SKM-1 treated with dmso at 0.1 percent for 144 hours (cell line): ENCODE measurements at regions not wholly inside any gene's neighbourhood (a gene's known extent, or its start where the extent isn't known, plus 50 kb on each side); places are given as distances from the start of the nearest gene placed in this dataset.
"Not testable (repeated sequence)": the region's sequence is repeated elsewhere in the genome, so short reads cannot be mapped to it uniquely, and the experiment has no call there.

ENCODE experiments used
- DNase-seq: peaks from one replicate; lab custom pipeline; 2025; ENCODE audit not compliant: unreplicated experiment; lab: John Stamatoyannopoulos, UW

GRCh38 chr11:105432241-105432995 lies 177.5 kb upstream of the GRIA4 start:
- DNase-seq = no peak

- no peak for DNase-seq
Observed at GRCh38 chr11:105429096-105429910, 180.6 kb upstream of the GRIA4 start.

- no peak for DNase-seq
Observed at GRCh38 chr11:105407101-105407500, 202.8 kb upstream of the GRIA4 start.

- DNase-seq = no peak
Observed at GRCh38 chr11:105401269-105401809, 208.5 kb upstream of the GRIA4 start.

GRCh38 chr11:105399511-105399910 lies 210.4 kb upstream of the GRIA4 start:
- DNase-seq = no peak

- no peak for DNase-seq
Observed at GRCh38 chr11:105398636-105399035, 211.2 kb upstream of the GRIA4 start.

GRCh38 chr11:105393326-105393725 lies 216.5 kb upstream of the GRIA4 start:
- no peak for DNase-seq

GRCh38 chr11:105392556-105392955 lies 217.3 kb upstream of the GRIA4 start:
- no peak for DNase-seq

GRCh38 chr11:105389952-105390351 lies 219.9 kb upstream of the GRIA4 start:
- DNase-seq = no peak

- no peak for DNase-seq
Observed at GRCh38 chr11:105388006-105388405, 221.9 kb upstream of the GRIA4 start.

GRCh38 chr11:105381941-105382340 lies 227.9 kb upstream of the GRIA4 start:
- no peak for DNase-seq

- no peak for DNase-seq
Observed at GRCh38 chr11:105377870-105378269, 232.0 kb upstream of the GRIA4 start.

GRCh38 chr11:105372206-105372605 lies 232.6 kb upstream of the CARD18 start:
- no peak for DNase-seq

GRCh38 chr11:105371311-105371710 lies 231.7 kb upstream of the CARD18 start:
- DNase-seq = no peak

- no peak for DNase-seq
Observed at GRCh38 chr11:105368711-105369110, 229.1 kb upstream of the CARD18 start.

GRCh38 chr11:105367129-105367528 lies 227.6 kb upstream of the CARD18 start:
- no peak for DNase-seq

GRCh38 chr11:105361651-105362050 lies 222.1 kb upstream of the CARD18 start:
- no peak for DNase-seq

GRCh38 chr11:105357764-105358163 lies 218.2 kb upstream of the CARD18 start:
- no peak for DNase-seq

- DNase-seq = no peak
Observed at GRCh38 chr11:105357146-105357545, 217.6 kb upstream of the CARD18 start.

GRCh38 chr11:105349867-105350266 lies 210.3 kb upstream of the CARD18 start:
- DNase-seq = not testable (repeated sequence)

- DNase-seq = no peak
Observed at GRCh38 chr11:105344938-105345337, 205.4 kb upstream of the CARD18 start.
